ENCODE measurements at regions not wholly inside any gene's neighbourhood (a gene's known extent, or its start where the extent isn't known, plus 50 kb on each side); places are given as distances from the start of the nearest gene placed in this dataset.

DNA sequence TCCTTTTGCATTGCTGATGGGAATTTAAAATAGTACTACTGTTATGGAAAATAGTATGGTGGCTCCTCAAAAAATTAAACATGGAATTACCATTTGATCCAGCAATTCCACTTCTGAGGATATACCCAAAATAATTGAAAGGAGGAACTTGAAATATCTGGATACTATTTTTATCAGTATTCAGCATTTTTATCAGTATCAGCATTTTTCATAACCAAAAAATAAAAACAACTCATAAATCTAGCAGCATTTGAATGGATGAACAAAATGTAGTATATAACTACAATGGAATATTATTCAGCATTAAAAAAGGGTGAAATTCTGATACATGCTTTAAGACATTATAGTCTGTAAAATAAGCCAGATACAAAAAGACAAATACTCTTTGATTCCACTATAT, 763.4 kb upstream of the MAN1A1 start:
- TF ChIP-seq POLR2AphosphoS5 (IDR thresholded peaks at IDR 0.05; ENCODE audit: low read depth) (no peak), SPI1 (IDR thresholded peaks at IDR 0.05; ENCODE audit: borderline replicate concordance, low read depth) (no peak), GABPA (IDR thresholded peaks at IDR 0.05; ENCODE audit: low read depth) (no peak)
- TF ChIP-seq, protein P1, sequence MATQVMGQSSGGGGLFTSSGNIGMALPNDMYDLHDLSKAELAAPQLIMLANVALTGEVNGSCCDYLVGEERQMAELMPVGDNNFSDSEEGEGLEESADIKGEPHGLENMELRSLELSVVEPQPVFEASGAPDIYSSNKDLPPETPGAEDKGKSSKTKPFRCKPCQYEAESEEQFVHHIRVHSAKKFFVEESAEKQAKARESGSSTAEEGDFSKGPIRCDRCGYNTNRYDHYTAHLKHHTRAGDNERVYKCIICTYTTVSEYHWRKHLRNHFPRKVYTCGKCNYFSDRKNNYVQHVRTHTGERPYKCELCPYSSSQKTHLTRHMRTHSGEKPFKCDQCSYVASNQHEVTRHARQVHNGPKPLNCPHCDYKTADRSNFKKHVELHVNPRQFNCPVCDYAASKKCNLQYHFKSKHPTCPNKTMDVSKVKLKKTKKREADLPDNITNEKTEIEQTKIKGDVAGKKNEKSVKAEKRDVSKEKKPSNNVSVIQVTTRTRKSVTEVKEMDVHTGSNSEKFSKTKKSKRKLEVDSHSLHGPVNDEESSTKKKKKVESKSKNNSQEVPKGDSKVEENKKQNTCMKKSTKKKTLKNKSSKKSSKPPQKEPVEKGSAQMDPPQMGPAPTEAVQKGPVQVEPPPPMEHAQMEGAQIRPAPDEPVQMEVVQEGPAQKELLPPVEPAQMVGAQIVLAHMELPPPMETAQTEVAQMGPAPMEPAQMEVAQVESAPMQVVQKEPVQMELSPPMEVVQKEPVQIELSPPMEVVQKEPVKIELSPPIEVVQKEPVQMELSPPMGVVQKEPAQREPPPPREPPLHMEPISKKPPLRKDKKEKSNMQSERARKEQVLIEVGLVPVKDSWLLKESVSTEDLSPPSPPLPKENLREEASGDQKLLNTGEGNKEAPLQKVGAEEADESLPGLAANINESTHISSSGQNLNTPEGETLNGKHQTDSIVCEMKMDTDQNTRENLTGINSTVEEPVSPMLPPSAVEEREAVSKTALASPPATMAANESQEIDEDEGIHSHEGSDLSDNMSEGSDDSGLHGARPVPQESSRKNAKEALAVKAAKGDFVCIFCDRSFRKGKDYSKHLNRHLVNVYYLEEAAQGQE (IDR thresholded peaks at IDR 0.05; ENCODE audit: insufficient replicate concordance, low read depth) = no peak
- TF ChIP-seq, protein P2, sequence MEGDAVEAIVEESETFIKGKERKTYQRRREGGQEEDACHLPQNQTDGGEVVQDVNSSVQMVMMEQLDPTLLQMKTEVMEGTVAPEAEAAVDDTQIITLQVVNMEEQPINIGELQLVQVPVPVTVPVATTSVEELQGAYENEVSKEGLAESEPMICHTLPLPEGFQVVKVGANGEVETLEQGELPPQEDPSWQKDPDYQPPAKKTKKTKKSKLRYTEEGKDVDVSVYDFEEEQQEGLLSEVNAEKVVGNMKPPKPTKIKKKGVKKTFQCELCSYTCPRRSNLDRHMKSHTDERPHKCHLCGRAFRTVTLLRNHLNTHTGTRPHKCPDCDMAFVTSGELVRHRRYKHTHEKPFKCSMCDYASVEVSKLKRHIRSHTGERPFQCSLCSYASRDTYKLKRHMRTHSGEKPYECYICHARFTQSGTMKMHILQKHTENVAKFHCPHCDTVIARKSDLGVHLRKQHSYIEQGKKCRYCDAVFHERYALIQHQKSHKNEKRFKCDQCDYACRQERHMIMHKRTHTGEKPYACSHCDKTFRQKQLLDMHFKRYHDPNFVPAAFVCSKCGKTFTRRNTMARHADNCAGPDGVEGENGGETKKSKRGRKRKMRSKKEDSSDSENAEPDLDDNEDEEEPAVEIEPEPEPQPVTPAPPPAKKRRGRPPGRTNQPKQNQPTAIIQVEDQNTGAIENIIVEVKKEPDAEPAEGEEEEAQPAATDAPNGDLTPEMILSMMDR (IDR thresholded peaks at IDR 0.05; ENCODE audit: insufficient read depth, low read length) = no peak
- H3K4me3 ChIP-seq (replicated peaks; ENCODE audit: insufficient read depth, low read length) = no peak overlapping the region
- no peaks in the 10 kb centered on the region for H3K27me3 ChIP-seq (ENCODE audit: insufficient read depth, poor library complexity, severe bottlenecking)

DNA sequence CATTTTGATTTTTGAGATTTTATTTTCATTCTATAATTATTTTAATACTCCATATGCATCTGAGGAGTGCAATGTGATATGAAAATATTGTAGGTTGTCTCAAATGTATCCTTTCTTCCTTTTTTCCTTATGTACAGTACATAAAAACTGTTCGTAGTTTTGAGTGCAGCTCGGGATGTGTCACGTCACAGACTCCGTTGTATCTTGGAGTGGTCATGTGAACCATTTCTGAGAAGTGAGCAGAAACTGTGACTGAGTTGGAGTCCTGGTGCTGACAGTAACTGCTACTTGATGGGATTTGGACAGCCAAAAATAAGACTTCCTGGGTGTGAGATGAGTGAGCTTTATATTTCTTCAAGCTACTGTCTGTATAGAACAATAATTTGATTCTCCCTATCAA, 761.4 kb upstream of the MAN1A1 start:
- no peak for TF ChIP-seq GABPA (IDR thresholded peaks at IDR 0.05; ENCODE audit: low read depth)
- TF ChIP-seq, protein P2 (IDR thresholded peaks at IDR 0.05; ENCODE audit: insufficient read depth, low read length) = no peak
- TF ChIP-seq SPI1 (IDR thresholded peaks at IDR 0.05; ENCODE audit: borderline replicate concordance, low read depth) = no peak
- no peak for TF ChIP-seq POLR2AphosphoS5 (IDR thresholded peaks at IDR 0.05; ENCODE audit: low read depth)
- H3K27me3 ChIP-seq (ENCODE audit: insufficient read depth, poor library complexity, severe bottlenecking) = no peaks in the 10 kb centered on the region
- no peak overlapping the region for H3K4me3 ChIP-seq (replicated peaks; ENCODE audit: insufficient read depth, low read length)
- DNase-seq (ENCODE audit: low read depth in 1 of 2, low spot score in 1 of 2) = no peak
- H3K27ac ChIP-seq (replicated peaks) = no peak overlapping the region

More for the DNA sequence above, 763.4 kb upstream of the MAN1A1 start:
- H3K27ac ChIP-seq (replicated peaks) = no peak overlapping the region
- no peak for DNase-seq (ENCODE audit: low read depth in 1 of 2, low spot score in 1 of 2)

DNA sequence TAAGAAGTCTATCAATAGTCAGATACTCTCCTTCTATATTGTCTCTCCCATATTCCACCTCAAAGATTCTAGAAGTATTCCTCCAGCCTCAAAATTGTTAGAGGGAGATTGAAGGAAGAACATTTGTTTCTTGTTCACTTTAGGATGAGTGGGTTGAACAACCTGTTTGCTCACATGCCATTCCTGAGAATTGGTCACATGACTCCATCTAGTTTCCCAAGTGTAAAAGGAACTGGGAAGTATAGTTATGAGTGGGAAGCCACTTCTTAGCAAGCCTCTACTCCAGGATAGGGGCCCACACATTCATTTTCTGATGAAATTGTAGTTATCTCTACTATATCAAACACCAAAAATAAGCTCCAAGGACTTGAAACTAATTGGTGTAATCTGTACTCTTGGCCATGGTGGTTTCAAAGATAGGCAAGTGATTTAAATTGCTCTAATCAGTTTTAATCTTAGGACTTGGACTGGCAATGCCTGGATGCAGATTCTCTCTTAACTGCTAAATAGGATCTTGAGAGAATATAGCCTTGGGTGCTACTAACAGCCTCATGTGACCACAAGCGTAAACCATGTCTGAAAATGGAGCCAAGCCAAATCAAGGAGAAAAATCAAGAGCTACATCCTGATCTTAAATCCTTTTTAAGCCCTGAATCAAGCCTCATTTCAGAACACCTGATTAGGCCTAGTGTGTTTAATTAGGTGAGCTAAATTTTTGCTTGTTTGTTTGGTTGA, 758.7 kb upstream of the MAN1A1 start:
- Histone ChIP-seq H3K27me3 (ENCODE audit: insufficient read depth, poor library complexity, severe bottlenecking) (no peaks in the 10 kb centered on the region), H3K27ac (replicated peaks) (no peak overlapping the region), H3K4me3 (replicated peaks; ENCODE audit: insufficient read depth, low read length) (no peak overlapping the region)
- DNase-seq (ENCODE audit: low read depth in 1 of 2, low spot score in 1 of 2) = no peak
- TF ChIP-seq SPI1 (IDR thresholded peaks at IDR 0.05; ENCODE audit: borderline replicate concordance, low read depth) = no peak
- no peak for TF ChIP-seq GABPA (IDR thresholded peaks at IDR 0.05; ENCODE audit: low read depth)
- TF ChIP-seq, protein P1 (IDR thresholded peaks at IDR 0.05; ENCODE audit: insufficient replicate concordance, low read depth) = no peak
- TF ChIP-seq, protein P2 (IDR thresholded peaks at IDR 0.05; ENCODE audit: insufficient read depth, low read length) = no peak
- no peak for TF ChIP-seq POLR2AphosphoS5 (IDR thresholded peaks at IDR 0.05; ENCODE audit: low read depth)

Data from HL-60 (cell line).